ENCODE measurements at regions not wholly inside any gene's neighbourhood (a gene's known extent, or its start where the extent isn't known, plus 50 kb on each side); places are given as distances from the start of the nearest gene placed in this dataset.
A peak's percentile ranks its signal among the peaks of the same experiment; 100 is the strongest.

GRCh38 chr4:20532116-20532790, 168.0 kb upstream of the PACRGL start:
- no peak for DNase-seq

DNA sequence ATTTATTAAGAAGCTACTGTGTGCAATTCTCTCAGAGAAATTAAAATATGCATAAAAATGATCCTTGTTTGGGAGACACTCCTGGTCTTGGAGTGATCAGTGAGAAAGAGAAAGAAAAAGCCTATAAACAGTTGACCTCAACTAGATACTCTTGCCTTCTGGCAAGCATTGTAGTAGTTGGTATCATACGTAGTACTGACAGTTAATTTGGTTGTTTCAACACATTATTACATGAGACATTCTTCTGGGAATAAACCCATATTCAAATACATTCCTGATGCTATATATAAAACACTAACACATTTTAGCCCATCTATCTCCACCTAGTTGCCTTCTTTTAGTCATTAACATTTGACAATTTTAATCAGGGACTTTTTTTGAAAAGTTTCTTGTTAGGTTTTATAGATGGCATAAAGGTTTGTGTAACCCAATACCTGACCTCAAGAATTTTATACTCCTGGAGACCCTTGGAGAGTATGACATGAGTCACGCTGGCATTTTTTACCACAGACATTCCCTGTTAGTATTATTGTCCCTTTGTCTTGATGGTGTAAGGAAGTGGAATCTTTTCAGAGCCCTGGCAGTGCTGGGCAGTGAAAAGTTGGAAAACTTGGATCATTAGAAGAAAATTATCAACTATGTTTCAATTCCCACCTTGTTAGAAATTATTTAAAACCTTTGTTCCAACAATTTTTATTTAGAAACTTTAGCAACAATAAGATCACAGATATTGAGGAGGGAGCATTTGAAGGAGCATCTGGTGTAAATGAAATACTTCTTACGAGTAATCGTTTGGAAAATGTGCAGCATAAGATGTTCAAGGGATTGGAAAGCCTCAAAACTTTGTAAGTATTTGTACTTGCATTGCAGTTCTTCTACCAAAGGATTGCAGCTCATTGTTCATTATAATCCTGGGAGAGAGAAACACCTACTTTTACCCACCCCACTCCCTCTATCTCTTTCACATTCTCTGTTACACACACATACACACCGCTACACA, 167.1 kb upstream of the PACRGL start:
- no peak for DNase-seq

GRCh38 chr4:20538905-20539304, 161.4 kb upstream of the PACRGL start:
- peak; percentile 63 to 82 for DNase-seq

DNA sequence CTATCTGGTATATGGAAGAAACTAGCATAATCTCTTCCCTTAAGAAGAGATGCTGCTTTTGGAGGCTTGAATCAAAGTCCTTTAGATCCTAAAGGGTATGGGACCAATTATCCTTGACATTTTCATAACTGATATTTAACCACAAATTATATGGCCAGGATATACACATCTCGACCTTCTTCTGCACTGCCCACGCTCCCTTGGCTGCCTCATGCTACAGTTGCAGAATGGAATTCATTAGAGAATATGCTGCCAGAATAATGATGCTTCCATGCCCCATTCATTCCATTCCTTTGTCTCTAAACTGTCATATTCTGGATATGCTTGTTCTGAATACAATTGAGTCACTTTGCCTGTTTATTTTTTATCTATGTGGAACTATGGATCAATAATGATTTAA, 157.1 kb upstream of the PACRGL start:
- DNase-seq, result no peak

DNA sequence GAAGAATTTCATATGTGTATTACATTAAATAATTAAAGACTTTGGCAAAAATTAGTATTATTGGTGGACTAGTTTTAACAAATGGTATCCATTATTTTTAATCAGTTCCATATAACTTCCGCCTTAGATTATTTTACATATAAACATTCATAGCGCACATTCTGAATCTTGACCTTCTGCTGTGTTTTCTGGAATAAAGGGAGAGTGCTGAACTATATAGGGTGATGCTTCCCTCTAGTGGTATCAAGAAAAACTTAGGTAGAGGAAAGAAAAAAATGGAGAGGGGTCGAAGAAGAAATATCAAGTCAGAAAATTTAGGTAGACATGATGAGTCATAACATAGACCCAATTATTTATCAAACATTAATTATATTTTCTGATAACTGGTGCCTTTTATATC, 155.6 kb upstream of the PACRGL start:
- peak; percentile 44 to 65 for DNase-seq

DNA sequence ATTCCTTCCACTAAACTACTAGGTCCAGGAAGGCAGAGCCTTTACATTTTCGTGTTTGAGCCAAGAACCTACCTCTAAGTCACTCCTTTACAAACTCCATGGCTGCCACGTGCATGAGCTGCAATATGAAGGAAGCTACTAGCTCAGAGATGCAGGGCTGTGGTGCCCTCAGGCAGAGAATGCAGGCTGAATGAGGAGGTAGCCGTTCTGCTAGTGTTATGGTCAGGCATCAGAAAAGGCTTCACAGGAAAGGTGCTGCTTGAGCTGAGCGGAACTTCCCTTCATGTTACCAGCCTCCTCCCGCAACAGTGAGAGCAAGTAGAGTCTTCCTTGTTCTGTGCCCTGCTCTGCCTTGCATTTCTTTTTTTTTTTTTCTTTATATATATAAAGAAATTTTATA, 148.3 kb upstream of the PACRGL start:
- no peak for DNase-seq

DNA sequence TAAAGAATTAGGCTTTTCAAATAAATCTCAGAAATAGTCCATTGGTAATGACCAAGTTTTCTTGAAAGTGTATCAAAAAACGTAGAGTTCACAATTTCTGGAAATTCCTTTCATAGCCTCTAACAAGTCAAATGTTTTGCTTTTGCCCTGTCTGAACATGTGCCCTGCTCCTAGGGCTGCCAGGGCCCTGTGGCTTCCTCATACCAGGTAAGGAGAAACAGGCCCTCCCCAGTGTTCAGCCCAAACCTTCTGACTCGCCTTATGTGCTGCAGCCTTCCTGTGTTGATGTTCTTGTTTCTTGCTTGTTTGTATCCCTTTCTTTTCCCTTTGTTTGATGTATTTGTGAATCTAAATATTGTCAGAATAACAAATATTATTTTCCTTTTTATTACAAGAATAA, 146.1 kb upstream of the PACRGL start:
- DNase-seq, result no peak

DNA sequence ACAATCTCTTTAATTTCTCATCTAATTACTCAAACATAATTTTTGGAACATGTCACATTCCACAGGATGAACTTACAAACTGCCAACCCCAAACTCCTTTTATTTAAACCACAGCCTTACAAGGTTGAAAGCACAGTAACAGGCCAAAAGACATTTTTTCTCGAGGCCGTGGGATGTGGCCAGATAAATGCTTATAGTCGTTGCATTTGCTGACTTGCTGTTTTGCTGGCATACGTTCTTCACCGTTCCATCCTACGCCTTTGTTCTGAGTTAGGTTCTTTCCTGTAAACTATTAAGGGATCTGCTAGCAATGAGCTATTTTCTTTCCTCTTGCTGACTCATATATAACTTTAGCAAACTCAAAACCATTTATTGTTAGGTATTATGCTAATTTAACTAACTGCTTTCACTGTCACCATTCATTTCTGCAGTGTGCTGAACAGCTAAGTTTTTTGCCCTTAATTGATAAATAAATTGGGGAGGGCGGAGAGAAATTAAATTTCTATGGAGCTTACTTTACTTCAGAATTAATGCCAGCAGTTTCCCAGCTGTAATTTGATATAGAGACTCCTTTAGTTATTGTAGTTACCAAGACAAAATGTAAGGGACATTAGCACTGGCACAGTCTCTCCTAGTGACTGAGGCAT, 135.1 kb upstream of the PACRGL start:
- no peak for DNase-seq

GRCh38 chr4:20570981-20571715, 129.1 kb upstream of the PACRGL start:
- DNase-seq, result no peak

- no peak for DNase-seq
These were observed 127.3 kb upstream of the PACRGL start for GRCh38 chr4:20572976-20573375.

DNA sequence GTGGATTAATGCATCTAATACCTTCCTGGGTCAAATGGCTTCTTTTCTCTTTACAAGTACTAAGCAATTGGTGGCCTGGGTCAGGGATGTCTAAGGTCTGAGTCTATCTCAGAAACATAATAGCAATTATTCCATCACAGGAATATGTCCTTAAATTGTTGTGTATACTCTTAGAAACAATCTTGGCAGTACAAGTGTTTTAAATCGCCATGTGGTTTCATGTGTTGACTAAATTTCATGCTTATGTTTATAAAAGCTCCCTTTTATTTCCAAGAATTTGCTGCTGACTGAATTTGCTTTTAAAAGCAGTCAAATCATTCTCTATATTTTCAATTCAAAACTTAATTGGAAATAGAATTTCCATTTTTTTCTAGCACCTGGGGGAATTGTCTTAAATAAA, 125.3 kb upstream of the PACRGL start:
- DNase-seq, result no peak

DNA sequence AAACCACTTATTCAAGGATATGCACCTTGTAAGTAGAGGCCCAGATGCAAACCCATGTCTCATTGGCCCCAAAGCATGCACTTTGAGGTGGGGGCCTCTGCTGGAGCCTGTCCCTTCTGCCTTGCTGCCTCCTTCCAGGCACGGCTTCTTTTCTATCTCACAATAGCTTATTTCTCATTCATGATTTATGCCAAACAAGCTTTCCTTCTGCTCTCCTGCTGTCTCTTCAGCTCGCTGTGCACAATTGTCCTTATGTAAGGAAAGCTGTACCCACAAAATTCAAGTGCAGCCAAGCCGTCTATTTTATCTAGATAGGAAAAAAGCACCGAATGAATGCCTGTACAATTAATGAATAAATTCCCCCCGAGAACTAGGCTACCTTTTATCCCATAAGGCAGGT, 124.8 kb upstream of the PACRGL start:
- no peak for DNase-seq

DNA sequence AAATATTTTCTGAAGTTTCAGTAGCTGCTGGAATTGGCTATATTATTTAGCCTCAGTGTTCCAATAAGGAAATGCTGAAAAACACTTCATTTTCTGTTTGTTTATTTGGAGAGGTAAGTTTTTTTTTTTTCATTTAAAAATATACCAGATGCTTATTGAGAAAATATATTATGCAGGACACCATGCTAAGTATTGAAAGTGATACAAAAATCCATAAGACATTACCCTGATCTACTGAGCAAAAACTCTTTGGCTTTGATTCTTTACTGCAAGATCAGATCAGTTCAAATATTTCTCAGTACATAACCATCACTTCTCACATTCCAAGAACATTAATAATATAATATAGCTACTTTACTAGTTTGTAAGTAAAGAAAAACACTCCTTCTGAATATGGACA, 123.4 kb upstream of the PACRGL start:
- DNase-seq, result no peak

DNA sequence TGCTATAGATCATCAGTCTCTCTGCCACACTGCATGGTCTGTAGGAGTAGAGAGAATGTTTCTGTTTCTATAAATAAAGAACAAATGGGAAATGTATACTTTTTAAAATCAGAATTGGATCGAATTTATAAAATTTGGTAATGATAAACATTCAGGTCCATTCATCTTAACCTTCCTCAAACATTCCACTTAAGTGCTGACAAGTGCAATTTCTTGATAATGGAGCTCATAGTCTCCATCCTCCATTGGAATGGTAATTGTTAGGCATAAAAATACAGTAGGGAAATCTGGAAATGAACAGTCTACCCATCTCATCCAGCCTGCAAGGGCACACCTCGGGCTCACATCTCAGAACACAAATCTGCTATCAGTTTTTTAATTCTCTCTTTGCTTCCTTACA, 122.6 kb upstream of the PACRGL start:
- no peak for DNase-seq

GRCh38 chr4:20580907-20581306, 119.4 kb upstream of the PACRGL start:
- no peak for DNase-seq

GRCh38 chr4:20589436-20589835, 110.8 kb upstream of the PACRGL start:
- peak in 1 of 2 experiments; percentile 14 for DNase-seq

GRCh38 chr4:20590849-20591248, 109.4 kb upstream of the PACRGL start:
- DNase-seq, result no peak

- DNase-seq, result no peak
These were observed 108.7 kb upstream of the PACRGL start for GRCh38 chr4:20591571-20591970.

GRCh38 chr4:20592013-20592412, 108.2 kb upstream of the PACRGL start:
- no peak for DNase-seq

DNA sequence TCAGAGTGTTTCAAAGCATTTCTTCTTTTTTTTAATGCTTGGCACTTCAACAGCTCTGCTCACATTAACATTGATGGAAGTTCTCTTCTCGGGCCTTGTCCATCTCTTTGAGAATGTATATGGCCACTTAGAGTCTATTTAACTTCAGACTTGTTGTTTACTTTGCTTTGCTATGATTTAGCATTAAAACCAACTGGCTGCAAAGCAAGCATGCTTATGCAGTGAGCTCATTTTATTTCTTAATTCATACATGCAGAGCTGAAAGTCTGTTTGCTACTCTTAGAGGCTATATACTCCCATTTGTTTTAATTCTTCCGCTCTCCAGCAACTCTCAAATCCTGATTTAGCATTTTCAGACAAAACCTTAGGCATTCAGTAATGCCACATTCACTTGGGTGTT, 107.6 kb upstream of the PACRGL start:
- DNase-seq, result no peak

DNA sequence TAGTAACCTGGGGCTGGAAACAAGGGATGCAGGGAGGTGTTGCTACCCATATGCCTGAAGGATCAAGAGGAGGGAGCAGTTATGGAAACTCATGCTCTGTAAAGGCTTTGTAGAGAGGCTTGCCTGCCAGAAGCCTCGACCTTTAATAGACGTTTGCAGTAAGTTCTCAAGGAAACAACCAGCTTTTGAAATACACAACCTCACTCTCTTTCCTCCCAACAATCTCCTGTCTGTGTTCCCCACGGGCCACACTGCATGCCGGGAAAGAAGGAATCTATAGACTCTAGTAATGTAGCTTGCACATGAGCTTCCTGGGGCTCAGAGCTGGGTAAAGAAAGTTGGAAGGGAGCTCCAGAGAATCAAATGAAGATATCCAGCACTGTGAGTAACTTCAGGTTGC, 101.6 kb upstream of the PACRGL start:
- DNase-seq, result no peak

GRCh38 chr4:20603671-20604313, 96.5 kb upstream of the PACRGL start:
- no peak for DNase-seq
